WTC11 (cell line): ENCODE measurements at regions not wholly inside any gene's neighbourhood (a gene's known extent, or its start where the extent isn't known, plus 50 kb on each side); places are given as distances from the start of the nearest gene placed in this dataset.

Source experiments
- ATAC-seq: fragments of 200-7000 bp; cut with Tn5 transposase; 2 replicates; pipeline ENCODE4 v1.10.0; 2021; ENCODE audit warnings: mild to moderate bottlenecking, moderate library complexity
- CTCF ChIA-PET: fragments of 300-600 bp; sonication (Branson Sonifier 250); formaldehyde crosslinking; loops from one replicate; lab custom pipeline; 2021; ENCODE audit warnings: antibody characterized with exemption; lab: Charles Lee
- POLR2A ChIA-PET: fragments of 350-600 bp; sonication (Branson Sonifier 250); formaldehyde crosslinking; loops from one replicate; lab custom pipeline; 2021; ENCODE audit warnings: antibody characterized with exemption; lab: Charles Lee
- DNase-seq: peaks from one replicate; pipeline ENCODE4 v3.0.0; 2021; ENCODE audit warnings: low spot score
- H3K27ac Mint-ChIP-seq: 2 replicates; pipeline ENCODE4 v1.8.0; 2021; ENCODE audit warnings: mixed read lengths
- H3K27me3 Mint-ChIP-seq: 2 replicates; pipeline ENCODE4 v1.8.0; 2021; ENCODE audit warnings: low read depth, mild to moderate bottlenecking, moderate library complexity, mixed read lengths
- H3K36me3 Mint-ChIP-seq: 2 replicates; pipeline ENCODE4 v1.8.0; 2021; ENCODE audit warnings: mixed read lengths
- H3K4me1 Mint-ChIP-seq: 2 replicates; pipeline ENCODE4 v1.8.0; 2022; ENCODE audit warnings: mixed read lengths
- H3K4me3 Mint-ChIP-seq: 2 replicates; pipeline ENCODE4 v1.8.0; 2021; ENCODE audit warnings: mild to moderate bottlenecking, moderate library complexity, mixed read lengths
- H3K9me3 Mint-ChIP-seq: 2 replicates; pipeline ENCODE4 v1.8.0; 2021; ENCODE audit warnings: mixed read lengths
- CBFB ChIP-seq: sonication (generic); formaldehyde crosslinking; IDR thresholded peaks from 2 replicates; pipeline ENCODE4 v1.8.1; 2022; ENCODE audit warnings: mild to moderate bottlenecking, low read depth, missing genetic modification reagents
- GABPB1 ChIP-seq: sonication (generic); formaldehyde crosslinking; IDR thresholded peaks from 2 replicates; pipeline ENCODE4 v1.8.1; 2023; ENCODE audit warnings: mild to moderate bottlenecking, missing genetic modification reagents
- GTF2I ChIP-seq: fragments of 250-450 bp; sonication (Bioruptor Pico); conservative IDR thresholded peaks from 2 replicates; pipeline ENCODE4 v1.4.0; 2021; ENCODE audit warnings: mild to moderate bottlenecking
- IRF2 ChIP-seq: sonication (generic); formaldehyde crosslinking; IDR thresholded peaks from 2 replicates; pipeline ENCODE4 v1.8.0; 2022; ENCODE audit warnings: low read depth, missing genetic modification reagents, borderline replicate concordance
- KAT7 ChIP-seq: sonication (generic); formaldehyde crosslinking; IDR thresholded peaks from 2 replicates; pipeline ENCODE4 v1.8.1; 2023; ENCODE audit warnings: missing genetic modification reagents, mild to moderate bottlenecking, borderline replicate concordance
- SMAD3 ChIP-seq: sonication (generic); formaldehyde crosslinking; IDR thresholded peaks from 2 replicates; pipeline ENCODE4 v1.8.0; 2022; ENCODE audit warnings: missing genetic modification reagents, mild to moderate bottlenecking, borderline replicate concordance
- TP53 ChIP-seq: sonication (generic); formaldehyde crosslinking; IDR thresholded peaks from 2 replicates; pipeline ENCODE4 v1.8.1; 2023; ENCODE audit warnings: mild to moderate bottlenecking, missing genetic modification reagents
- ZNF219 ChIP-seq: sonication (generic); formaldehyde crosslinking; IDR thresholded peaks from 2 replicates; pipeline ENCODE4 v1.8.0; 2023; ENCODE audit warnings: missing genetic modification reagents, mild to moderate bottlenecking, borderline replicate concordance
- TF ChIP-seq, protein P1 (sequence below): sonication (generic); formaldehyde crosslinking; IDR thresholded peaks from 2 replicates; pipeline ENCODE4 v1.8.1; 2023; ENCODE audit warnings: mild to moderate bottlenecking, missing genetic modification reagents, borderline replicate concordance
- TF ChIP-seq, protein P2 (sequence below): sonication (generic); formaldehyde crosslinking; IDR thresholded peaks from 2 replicates; pipeline ENCODE4 v1.8.0; 2023; ENCODE audit warnings: missing genetic modification reagents, mild to moderate bottlenecking, borderline replicate concordance
- TF ChIP-seq, protein P3 (sequence below): sonication (generic); formaldehyde crosslinking; IDR thresholded peaks from 2 replicates; pipeline ENCODE4 v1.8.0; 2022; ENCODE audit warnings: mild to moderate bottlenecking, missing genetic modification reagents
- TF ChIP-seq, protein P4 (sequence below): fragments of 250-450 bp; sonication (Bioruptor Pico); IDR thresholded peaks from 2 replicates; pipeline ENCODE4 v1.9.0; 2021; ENCODE audit warnings: mild to moderate bottlenecking, borderline replicate concordance
- TF ChIP-seq, protein P5 (sequence below): sonication (generic); formaldehyde crosslinking; IDR thresholded peaks from 2 replicates; pipeline ENCODE4 v1.8.1; 2023; ENCODE audit warnings: mild to moderate bottlenecking, missing genetic modification reagents
- TF ChIP-seq, protein P6 (sequence below): fragments of 250-450 bp; sonication (Bioruptor Pico); IDR thresholded peaks from 2 replicates; pipeline ENCODE4 v1.9.0; 2021; ENCODE audit warnings: mild to moderate bottlenecking
- TF ChIP-seq, protein P7 (sequence below): sonication (generic); formaldehyde crosslinking; IDR thresholded peaks from 2 replicates; pipeline ENCODE4 v1.8.1; 2023; ENCODE audit warnings: mild to moderate bottlenecking, missing genetic modification reagents, moderate library complexity
- TF ChIP-seq, protein P8 (sequence below): fragments of 250-450 bp; sonication (Bioruptor Pico); IDR thresholded peaks from 2 replicates; pipeline ENCODE4 v2.1.2; 2022; ENCODE audit warnings: mild to moderate bottlenecking, moderate library complexity

DNA sequence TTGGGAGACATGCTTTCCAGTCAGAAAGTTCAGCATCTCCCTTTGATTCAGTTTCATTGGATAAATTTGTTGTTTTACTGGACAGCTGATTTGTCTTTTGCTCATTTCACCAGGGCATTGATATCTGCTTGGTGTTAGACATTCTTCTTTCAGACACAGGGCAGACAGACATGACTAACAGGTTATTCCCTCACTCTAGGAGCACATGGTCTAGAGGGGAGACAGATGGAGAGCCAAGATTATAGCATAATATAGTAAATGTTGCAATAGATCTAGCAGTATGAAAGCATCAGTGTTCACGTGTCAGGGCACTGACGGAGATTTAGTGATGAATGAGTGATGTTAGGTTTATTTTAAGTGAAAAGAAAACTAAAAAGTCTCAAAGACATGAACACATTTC lies 187.0 kb upstream of the CYRIA start:
- Mint-ChIP-seq H3K9me3 (no peaks in the 10 kb centered on the region), H3K27ac (no peak overlapping the region)
- DNase-seq = no peak
- TF ChIP-seq GABPB1 (CRISPR knock-in tag) (no peak), ZNF219 (CRISPR knock-in tag) (no peak), KAT7 (CRISPR knock-in tag) (no peak), GTF2I (no peak), SMAD3 (CRISPR knock-in tag) (no peak), CBFB (CRISPR knock-in tag) (no peak), IRF2 (no peak), TP53 (CRISPR knock-in tag) (no peak)
- TF ChIP-seq, protein P1, sequence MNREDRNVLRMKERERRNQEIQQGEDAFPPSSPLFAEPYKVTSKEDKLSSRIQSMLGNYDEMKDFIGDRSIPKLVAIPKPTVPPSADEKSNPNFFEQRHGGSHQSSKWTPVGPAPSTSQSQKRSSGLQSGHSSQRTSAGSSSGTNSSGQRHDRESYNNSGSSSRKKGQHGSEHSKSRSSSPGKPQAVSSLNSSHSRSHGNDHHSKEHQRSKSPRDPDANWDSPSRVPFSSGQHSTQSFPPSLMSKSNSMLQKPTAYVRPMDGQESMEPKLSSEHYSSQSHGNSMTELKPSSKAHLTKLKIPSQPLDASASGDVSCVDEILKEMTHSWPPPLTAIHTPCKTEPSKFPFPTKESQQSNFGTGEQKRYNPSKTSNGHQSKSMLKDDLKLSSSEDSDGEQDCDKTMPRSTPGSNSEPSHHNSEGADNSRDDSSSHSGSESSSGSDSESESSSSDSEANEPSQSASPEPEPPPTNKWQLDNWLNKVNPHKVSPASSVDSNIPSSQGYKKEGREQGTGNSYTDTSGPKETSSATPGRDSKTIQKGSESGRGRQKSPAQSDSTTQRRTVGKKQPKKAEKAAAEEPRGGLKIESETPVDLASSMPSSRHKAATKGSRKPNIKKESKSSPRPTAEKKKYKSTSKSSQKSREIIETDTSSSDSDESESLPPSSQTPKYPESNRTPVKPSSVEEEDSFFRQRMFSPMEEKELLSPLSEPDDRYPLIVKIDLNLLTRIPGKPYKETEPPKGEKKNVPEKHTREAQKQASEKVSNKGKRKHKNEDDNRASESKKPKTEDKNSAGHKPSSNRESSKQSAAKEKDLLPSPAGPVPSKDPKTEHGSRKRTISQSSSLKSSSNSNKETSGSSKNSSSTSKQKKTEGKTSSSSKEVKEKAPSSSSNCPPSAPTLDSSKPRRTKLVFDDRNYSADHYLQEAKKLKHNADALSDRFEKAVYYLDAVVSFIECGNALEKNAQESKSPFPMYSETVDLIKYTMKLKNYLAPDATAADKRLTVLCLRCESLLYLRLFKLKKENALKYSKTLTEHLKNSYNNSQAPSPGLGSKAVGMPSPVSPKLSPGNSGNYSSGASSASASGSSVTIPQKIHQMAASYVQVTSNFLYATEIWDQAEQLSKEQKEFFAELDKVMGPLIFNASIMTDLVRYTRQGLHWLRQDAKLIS = no peak
- TF ChIP-seq, protein P2, sequence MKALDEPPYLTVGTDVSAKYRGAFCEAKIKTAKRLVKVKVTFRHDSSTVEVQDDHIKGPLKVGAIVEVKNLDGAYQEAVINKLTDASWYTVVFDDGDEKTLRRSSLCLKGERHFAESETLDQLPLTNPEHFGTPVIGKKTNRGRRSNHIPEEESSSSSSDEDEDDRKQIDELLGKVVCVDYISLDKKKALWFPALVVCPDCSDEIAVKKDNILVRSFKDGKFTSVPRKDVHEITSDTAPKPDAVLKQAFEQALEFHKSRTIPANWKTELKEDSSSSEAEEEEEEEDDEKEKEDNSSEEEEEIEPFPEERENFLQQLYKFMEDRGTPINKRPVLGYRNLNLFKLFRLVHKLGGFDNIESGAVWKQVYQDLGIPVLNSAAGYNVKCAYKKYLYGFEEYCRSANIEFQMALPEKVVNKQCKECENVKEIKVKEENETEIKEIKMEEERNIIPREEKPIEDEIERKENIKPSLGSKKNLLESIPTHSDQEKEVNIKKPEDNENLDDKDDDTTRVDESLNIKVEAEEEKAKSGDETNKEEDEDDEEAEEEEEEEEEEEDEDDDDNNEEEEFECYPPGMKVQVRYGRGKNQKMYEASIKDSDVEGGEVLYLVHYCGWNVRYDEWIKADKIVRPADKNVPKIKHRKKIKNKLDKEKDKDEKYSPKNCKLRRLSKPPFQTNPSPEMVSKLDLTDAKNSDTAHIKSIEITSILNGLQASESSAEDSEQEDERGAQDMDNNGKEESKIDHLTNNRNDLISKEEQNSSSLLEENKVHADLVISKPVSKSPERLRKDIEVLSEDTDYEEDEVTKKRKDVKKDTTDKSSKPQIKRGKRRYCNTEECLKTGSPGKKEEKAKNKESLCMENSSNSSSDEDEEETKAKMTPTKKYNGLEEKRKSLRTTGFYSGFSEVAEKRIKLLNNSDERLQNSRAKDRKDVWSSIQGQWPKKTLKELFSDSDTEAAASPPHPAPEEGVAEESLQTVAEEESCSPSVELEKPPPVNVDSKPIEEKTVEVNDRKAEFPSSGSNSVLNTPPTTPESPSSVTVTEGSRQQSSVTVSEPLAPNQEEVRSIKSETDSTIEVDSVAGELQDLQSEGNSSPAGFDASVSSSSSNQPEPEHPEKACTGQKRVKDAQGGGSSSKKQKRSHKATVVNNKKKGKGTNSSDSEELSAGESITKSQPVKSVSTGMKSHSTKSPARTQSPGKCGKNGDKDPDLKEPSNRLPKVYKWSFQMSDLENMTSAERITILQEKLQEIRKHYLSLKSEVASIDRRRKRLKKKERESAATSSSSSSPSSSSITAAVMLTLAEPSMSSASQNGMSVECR = no peak
- TF ChIP-seq, protein P3, sequence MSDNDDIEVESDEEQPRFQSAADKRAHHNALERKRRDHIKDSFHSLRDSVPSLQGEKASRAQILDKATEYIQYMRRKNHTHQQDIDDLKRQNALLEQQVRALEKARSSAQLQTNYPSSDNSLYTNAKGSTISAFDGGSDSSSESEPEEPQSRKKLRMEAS (CRISPR knock-in tag) = no peak
- TF ChIP-seq, protein P4, sequence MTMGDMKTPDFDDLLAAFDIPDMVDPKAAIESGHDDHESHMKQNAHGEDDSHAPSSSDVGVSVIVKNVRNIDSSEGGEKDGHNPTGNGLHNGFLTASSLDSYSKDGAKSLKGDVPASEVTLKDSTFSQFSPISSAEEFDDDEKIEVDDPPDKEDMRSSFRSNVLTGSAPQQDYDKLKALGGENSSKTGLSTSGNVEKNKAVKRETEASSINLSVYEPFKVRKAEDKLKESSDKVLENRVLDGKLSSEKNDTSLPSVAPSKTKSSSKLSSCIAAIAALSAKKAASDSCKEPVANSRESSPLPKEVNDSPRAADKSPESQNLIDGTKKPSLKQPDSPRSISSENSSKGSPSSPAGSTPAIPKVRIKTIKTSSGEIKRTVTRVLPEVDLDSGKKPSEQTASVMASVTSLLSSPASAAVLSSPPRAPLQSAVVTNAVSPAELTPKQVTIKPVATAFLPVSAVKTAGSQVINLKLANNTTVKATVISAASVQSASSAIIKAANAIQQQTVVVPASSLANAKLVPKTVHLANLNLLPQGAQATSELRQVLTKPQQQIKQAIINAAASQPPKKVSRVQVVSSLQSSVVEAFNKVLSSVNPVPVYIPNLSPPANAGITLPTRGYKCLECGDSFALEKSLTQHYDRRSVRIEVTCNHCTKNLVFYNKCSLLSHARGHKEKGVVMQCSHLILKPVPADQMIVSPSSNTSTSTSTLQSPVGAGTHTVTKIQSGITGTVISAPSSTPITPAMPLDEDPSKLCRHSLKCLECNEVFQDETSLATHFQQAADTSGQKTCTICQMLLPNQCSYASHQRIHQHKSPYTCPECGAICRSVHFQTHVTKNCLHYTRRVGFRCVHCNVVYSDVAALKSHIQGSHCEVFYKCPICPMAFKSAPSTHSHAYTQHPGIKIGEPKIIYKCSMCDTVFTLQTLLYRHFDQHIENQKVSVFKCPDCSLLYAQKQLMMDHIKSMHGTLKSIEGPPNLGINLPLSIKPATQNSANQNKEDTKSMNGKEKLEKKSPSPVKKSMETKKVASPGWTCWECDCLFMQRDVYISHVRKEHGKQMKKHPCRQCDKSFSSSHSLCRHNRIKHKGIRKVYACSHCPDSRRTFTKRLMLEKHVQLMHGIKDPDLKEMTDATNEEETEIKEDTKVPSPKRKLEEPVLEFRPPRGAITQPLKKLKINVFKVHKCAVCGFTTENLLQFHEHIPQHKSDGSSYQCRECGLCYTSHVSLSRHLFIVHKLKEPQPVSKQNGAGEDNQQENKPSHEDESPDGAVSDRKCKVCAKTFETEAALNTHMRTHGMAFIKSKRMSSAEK (CRISPR knock-in tag) = no peak
- TF ChIP-seq, protein P5, sequence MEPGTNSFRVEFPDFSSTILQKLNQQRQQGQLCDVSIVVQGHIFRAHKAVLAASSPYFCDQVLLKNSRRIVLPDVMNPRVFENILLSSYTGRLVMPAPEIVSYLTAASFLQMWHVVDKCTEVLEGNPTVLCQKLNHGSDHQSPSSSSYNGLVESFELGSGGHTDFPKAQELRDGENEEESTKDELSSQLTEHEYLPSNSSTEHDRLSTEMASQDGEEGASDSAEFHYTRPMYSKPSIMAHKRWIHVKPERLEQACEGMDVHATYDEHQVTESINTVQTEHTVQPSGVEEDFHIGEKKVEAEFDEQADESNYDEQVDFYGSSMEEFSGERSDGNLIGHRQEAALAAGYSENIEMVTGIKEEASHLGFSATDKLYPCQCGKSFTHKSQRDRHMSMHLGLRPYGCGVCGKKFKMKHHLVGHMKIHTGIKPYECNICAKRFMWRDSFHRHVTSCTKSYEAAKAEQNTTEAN = no peak
- TF ChIP-seq, protein P6, sequence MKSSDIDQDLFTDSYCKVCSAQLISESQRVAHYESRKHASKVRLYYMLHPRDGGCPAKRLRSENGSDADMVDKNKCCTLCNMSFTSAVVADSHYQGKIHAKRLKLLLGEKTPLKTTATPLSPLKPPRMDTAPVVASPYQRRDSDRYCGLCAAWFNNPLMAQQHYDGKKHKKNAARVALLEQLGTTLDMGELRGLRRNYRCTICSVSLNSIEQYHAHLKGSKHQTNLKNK (CRISPR knock-in tag) = no peak
- TF ChIP-seq, protein P7, sequence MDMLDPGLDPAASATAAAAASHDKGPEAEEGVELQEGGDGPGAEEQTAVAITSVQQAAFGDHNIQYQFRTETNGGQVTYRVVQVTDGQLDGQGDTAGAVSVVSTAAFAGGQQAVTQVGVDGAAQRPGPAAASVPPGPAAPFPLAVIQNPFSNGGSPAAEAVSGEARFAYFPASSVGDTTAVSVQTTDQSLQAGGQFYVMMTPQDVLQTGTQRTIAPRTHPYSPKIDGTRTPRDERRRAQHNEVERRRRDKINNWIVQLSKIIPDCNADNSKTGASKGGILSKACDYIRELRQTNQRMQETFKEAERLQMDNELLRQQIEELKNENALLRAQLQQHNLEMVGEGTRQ (CRISPR knock-in tag) = no peak
- TF ChIP-seq, protein P8, sequence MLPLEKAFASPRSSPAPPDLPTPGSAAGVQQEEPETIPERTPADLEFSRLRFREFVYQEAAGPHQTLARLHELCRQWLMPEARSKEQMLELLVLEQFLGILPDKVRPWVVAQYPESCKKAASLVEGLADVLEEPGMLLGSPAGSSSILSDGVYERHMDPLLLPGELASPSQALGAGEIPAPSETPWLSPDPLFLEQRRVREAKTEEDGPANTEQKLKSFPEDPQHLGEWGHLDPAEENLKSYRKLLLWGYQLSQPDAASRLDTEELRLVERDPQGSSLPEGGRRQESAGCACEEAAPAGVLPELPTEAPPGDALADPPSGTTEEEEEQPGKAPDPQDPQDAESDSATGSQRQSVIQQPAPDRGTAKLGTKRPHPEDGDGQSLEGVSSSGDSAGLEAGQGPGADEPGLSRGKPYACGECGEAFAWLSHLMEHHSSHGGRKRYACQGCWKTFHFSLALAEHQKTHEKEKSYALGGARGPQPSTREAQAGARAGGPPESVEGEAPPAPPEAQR (CRISPR knock-in tag) = no peak
- TF ChIP-seq, all 79 proteins: peak for 0
- Mint-ChIP-seq H3K4me3 (no peak overlapping the region), H3K36me3 (no peaks in the 10 kb centered on the region), H3K27me3 (no peaks in the 10 kb centered on the region), H3K4me1 (no peaks in the 10 kb centered on the region)
- CTCF ChIA-PET = no interaction called here
- POLR2A ChIA-PET = no interaction called here
- ATAC-seq = no peak
